Activated CD4-positive, alpha-beta T cell treated with anti-CD3 and anti-CD28 coated beads for 24 hours (primary cell): ENCODE measurements at regions not wholly inside any gene's neighbourhood (a gene's known extent, or its start where the extent isn't known, plus 50 kb on each side); places are given as distances from the start of the nearest gene placed in this dataset.
"Not testable (repeated sequence)": the region's sequence is repeated elsewhere in the genome, so short reads cannot be mapped to it uniquely, and the experiment has no call there.

Experiments
- DNase-seq, 2 donors: peaks; one replicate each; pipeline ENCODE4 v3.0.0-alpha.2; 2020; ENCODE audit warnings: low read depth in 2 of 2

GRCh38 chrX:40788698-40789097, 53.4 kb upstream of the MED14 start:
- DNase-seq = not testable (repeated sequence)

GRCh38 chrX:40792433-40792832, 57.1 kb upstream of the MED14 start:
- DNase-seq = no peak

- DNase-seq = not testable (repeated sequence)
Measured at GRCh38 chrX:40794829-40795130, 59.4 kb upstream of the MED14 start.

GRCh38 chrX:40799745-40800144, 64.4 kb upstream of the MED14 start:
- DNase-seq = not testable (repeated sequence)

GRCh38 chrX:40805404-40805803, 70.1 kb upstream of the MED14 start:
- no peak for DNase-seq

- no peak for DNase-seq
Measured at GRCh38 chrX:40806513-40807220, 71.3 kb upstream of the MED14 start.

GRCh38 chrX:40807384-40807783, 72.0 kb upstream of the MED14 start:
- no peak for DNase-seq

- no peak for DNase-seq
Measured at GRCh38 chrX:40808203-40808602, 72.9 kb upstream of the MED14 start.

- no peak for DNase-seq
Measured at GRCh38 chrX:40809210-40809609, 73.9 kb upstream of the MED14 start.

GRCh38 chrX:40815045-40815444, 79.7 kb upstream of the MED14 start:
- not testable (repeated sequence) for DNase-seq

- no peak for DNase-seq
Measured at GRCh38 chrX:40816906-40817305, 81.6 kb upstream of the MED14 start.

- no peak for DNase-seq
Measured at GRCh38 chrX:40818236-40818635, 82.9 kb upstream of the MED14 start.

- no peak for DNase-seq
Measured at GRCh38 chrX:40821780-40822179, 86.4 kb upstream of the MED14 start.

- no peak for DNase-seq
Measured at GRCh38 chrX:40827331-40827730, 92.0 kb upstream of the MED14 start.

GRCh38 chrX:40831750-40832149, 96.4 kb upstream of the MED14 start:
- DNase-seq = no peak

- DNase-seq = no peak
Measured at GRCh38 chrX:40832723-40833122, 97.4 kb upstream of the MED14 start.

- DNase-seq = no peak
Measured at GRCh38 chrX:40834225-40834624, 98.9 kb upstream of the MED14 start.

- DNase-seq = no peak
Measured at GRCh38 chrX:40835526-40835925, 100.2 kb upstream of the MED14 start.

GRCh38 chrX:40843643-40844042, 108.3 kb upstream of the MED14 start:
- DNase-seq = no peak

- DNase-seq = no peak
Measured at GRCh38 chrX:40844471-40844870, 109.1 kb upstream of the MED14 start.

GRCh38 chrX:40845331-40845911, 110.1 kb upstream of the MED14 start:
- no peak for DNase-seq

- no peak for DNase-seq
Measured at GRCh38 chrX:40849906-40850823, 114.8 kb upstream of the MED14 start.

GRCh38 chrX:40852586-40852985, 117.2 kb upstream of the MED14 start:
- no peak for DNase-seq
